ENCODE measurements at regions not wholly inside any gene's neighbourhood (a gene's known extent, or its start where the extent isn't known, plus 50 kb on each side); places are given as distances from the start of the nearest gene placed in this dataset.

DNA sequence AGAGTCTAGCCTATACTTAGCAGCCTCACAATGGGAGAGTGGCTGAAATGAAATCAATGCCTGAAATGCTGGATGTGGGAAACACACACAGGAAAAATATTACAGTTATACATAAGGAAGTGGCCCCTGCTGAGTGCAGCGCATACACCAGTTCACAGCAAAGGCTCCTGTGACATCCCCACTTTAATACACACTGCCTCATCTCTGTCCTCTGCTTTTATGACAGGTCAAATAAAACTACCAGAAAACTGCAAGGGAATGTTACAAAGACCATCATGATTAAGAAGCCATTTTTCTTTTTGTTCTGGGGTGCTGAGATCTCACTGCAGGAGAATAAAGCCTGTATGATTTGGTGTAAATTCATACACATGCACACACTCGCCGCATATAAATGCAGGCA, 214.3 kb downstream of the ARRDC4 start:
- TF ChIP-seq, protein P1, sequence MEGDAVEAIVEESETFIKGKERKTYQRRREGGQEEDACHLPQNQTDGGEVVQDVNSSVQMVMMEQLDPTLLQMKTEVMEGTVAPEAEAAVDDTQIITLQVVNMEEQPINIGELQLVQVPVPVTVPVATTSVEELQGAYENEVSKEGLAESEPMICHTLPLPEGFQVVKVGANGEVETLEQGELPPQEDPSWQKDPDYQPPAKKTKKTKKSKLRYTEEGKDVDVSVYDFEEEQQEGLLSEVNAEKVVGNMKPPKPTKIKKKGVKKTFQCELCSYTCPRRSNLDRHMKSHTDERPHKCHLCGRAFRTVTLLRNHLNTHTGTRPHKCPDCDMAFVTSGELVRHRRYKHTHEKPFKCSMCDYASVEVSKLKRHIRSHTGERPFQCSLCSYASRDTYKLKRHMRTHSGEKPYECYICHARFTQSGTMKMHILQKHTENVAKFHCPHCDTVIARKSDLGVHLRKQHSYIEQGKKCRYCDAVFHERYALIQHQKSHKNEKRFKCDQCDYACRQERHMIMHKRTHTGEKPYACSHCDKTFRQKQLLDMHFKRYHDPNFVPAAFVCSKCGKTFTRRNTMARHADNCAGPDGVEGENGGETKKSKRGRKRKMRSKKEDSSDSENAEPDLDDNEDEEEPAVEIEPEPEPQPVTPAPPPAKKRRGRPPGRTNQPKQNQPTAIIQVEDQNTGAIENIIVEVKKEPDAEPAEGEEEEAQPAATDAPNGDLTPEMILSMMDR (IDR thresholded peaks at IDR 0.05), result no peak
- no peak for TF ChIP-seq EZH2 (IDR thresholded peaks at IDR 0.05; ENCODE audit: borderline replicate concordance, insufficient read depth, low read depth, low read length, poor library complexity, severe bottlenecking)
